ENCODE measurements at regions not wholly inside any gene's neighbourhood (a gene's known extent, or its start where the extent isn't known, plus 50 kb on each side); places are given as distances from the start of the nearest gene placed in this dataset.
"Not testable (repeated sequence)": the region's sequence is repeated elsewhere in the genome, so short reads cannot be mapped to it uniquely, and the experiment has no call there.

- not testable (repeated sequence) for DNase-seq (ENCODE audit: low read depth in 2 of 2, low spot score in 1 of 2)
Measured at GRCh38 chr6:27775138-27775795, 136.9 kb downstream of the OR2B2 start.

GRCh38 chr6:27774264-27774600 is 138.0 kb downstream of the OR2B2 start:
- not testable (repeated sequence) for DNase-seq (ENCODE audit: low read depth in 2 of 2, low spot score in 1 of 2)

GRCh38 chr6:27773542-27774263 is 138.5 kb downstream of the OR2B2 start:
- not testable (repeated sequence) for DNase-seq (ENCODE audit: low read depth in 2 of 2, low spot score in 1 of 2)

- peak; percentile 64 to 71 for DNase-seq (ENCODE audit: low read depth in 2 of 2, low spot score in 1 of 2)
Measured at GRCh38 chr6:27772261-27773001, 139.8 kb downstream of the OR2B2 start.

GRCh38 chr6:27771235-27771634 is 141.0 kb downstream of the OR2B2 start:
- no peak for DNase-seq (ENCODE audit: low read depth in 2 of 2, low spot score in 1 of 2)

- DNase-seq (ENCODE audit: low read depth in 2 of 2, low spot score in 1 of 2), result no peak
Measured at GRCh38 chr6:27770724-27771123, 141.5 kb downstream of the OR2B2 start.

GRCh38 chr6:27768556-27768955 is 143.6 kb downstream of the OR2B2 start:
- DNase-seq (ENCODE audit: low read depth in 2 of 2, low spot score in 1 of 2), result no peak

GRCh38 chr6:27767851-27768250 is 144.3 kb downstream of the OR2B2 start:
- DNase-seq (ENCODE audit: low read depth in 2 of 2, low spot score in 1 of 2), result no peak

GRCh38 chr6:27766405-27766804 is 145.8 kb downstream of the OR2B2 start:
- no peak for DNase-seq (ENCODE audit: low read depth in 2 of 2, low spot score in 1 of 2)

- DNase-seq (ENCODE audit: low read depth in 2 of 2, low spot score in 1 of 2), result no peak
Measured at GRCh38 chr6:27765028-27765590, 147.1 kb downstream of the OR2B2 start.

GRCh38 chr6:27761391-27761790 is 150.8 kb downstream of the OR2B2 start:
- no peak for DNase-seq (ENCODE audit: low read depth in 2 of 2, low spot score in 1 of 2)

- DNase-seq (ENCODE audit: low read depth in 2 of 2, low spot score in 1 of 2), result no peak
Measured at GRCh38 chr6:27760464-27760863, 151.7 kb downstream of the OR2B2 start.

GRCh38 chr6:27759930-27760329 is 152.3 kb downstream of the OR2B2 start:
- DNase-seq (ENCODE audit: low read depth in 2 of 2, low spot score in 1 of 2), result no peak

GRCh38 chr6:27758491-27758890 is 153.7 kb downstream of the OR2B2 start:
- DNase-seq (ENCODE audit: low read depth in 2 of 2, low spot score in 1 of 2), result no peak

GRCh38 chr6:27757307-27757706 is 154.9 kb downstream of the OR2B2 start:
- DNase-seq (ENCODE audit: low read depth in 2 of 2, low spot score in 1 of 2), result no peak

GRCh38 chr6:27755768-27756167 is 156.4 kb downstream of the OR2B2 start:
- no peak for DNase-seq (ENCODE audit: low read depth in 2 of 2, low spot score in 1 of 2)

- no peak for DNase-seq (ENCODE audit: low read depth in 2 of 2, low spot score in 1 of 2)
Measured at GRCh38 chr6:27754408-27754782, 157.8 kb downstream of the OR2B2 start.

GRCh38 chr6:27753668-27754407 is 158.4 kb downstream of the OR2B2 start:
- peak; percentile 45 to 57 for DNase-seq (ENCODE audit: low read depth in 2 of 2, low spot score in 1 of 2)

GRCh38 chr6:27752038-27752885 is 159.9 kb downstream of the OR2B2 start:
- DNase-seq (ENCODE audit: low read depth in 2 of 2, low spot score in 1 of 2), result no peak

- no peak for DNase-seq (ENCODE audit: low read depth in 2 of 2, low spot score in 1 of 2)
Measured at GRCh38 chr6:27748661-27749060, 163.5 kb downstream of the OR2B2 start.

Data from stimulated activated CD8-positive, alpha-beta memory T cell treated with anti-CD3 and anti-CD28 coated beads, Interleukin-4, amount 100 ng/mL, for 4 hours (primary cell).